GM12878 (cell line): ENCODE measurements at regions not wholly inside any gene's neighbourhood (a gene's known extent, or its start where the extent isn't known, plus 50 kb on each side); places are given as distances from the start of the nearest gene placed in this dataset.

Experiments used
- ATAC-seq: fragments of 200-7000 bp; cut with Tn5 transposase; 3 replicates; pipeline ENCODE4 v1.9.1; 2020; ENCODE audit warnings: mild to moderate bottlenecking, moderate library complexity
- BruUV-seq: library from RNA; stranded (reverse); fragments of 400-500 nt; replicated peaks from 2 replicates; lab custom pipeline; 2021; lab: Mats Ljungman, UMichigan
- CTCF ChIA-PET: fragments of 300-600 bp; sonication (Branson Sonifier 250); formaldehyde crosslinking; extraction: SDS; loops from one replicate; lab custom pipeline; 2021; ENCODE audit warnings: inconsistent platforms; lab: Yijun Ruan, JAX
- POLR2A ChIA-PET: fragments of 350-600 bp; formaldehyde crosslinking; extraction: SDS; loops from one replicate; lab custom pipeline; 2021; ENCODE audit warnings: inconsistent platforms; lab: Charles Lee
- RAD21 ChIA-PET: fragments of 300-600 bp; sonication (Branson Sonifier 250); formaldehyde crosslinking; loops from one replicate; lab custom pipeline; 2023; ENCODE audit warnings: antibody characterized with exemption; ENCODE audit not compliant: unreplicated experiment; lab: Charles Lee
- SMC1A ChIA-PET: fragments of 300-600 bp; sonication (Branson Sonifier 250); formaldehyde crosslinking; loops from one replicate; lab custom pipeline; 2023; ENCODE audit not compliant: unreplicated experiment, uncharacterized antibody; lab: Charles Lee
- DNase-seq: peaks from one replicate; pipeline ENCODE4 v3.0.0-alpha.2; 2011; ENCODE audit warnings: low read depth, low spot score
- FAIRE-seq: peaks from 3 replicates; lab custom pipeline; 2011; peaks lifted over from hg19 to GRCh38; lab: Jason Lieb, UNC
- H2AFZ ChIP-seq: 2 replicates; pipeline ENCODE4 v1.6.0; 2011; ENCODE audit warnings: low read depth, low read length, control low read depth; ENCODE audit not compliant: control insufficient read depth
- H3K27ac ChIP-seq: 2 replicates; pipeline ENCODE4 v1.5.1; 2011; ENCODE audit warnings: control low read depth; ENCODE audit not compliant: control insufficient read depth, insufficient read depth
- H3K27me3 ChIP-seq, 2 experiments: replicated peaks in 1 of 2; 2 replicates each; pipeline versions ENCODE4 v1.6.0 to v1.6.1; 2011; ENCODE audit warnings: low read length in 1 of 2; ENCODE audit not compliant: control insufficient read depth in 2 of 2, insufficient read depth in 2 of 2
- H3K36me3 ChIP-seq, 2 experiments: 2 replicates each; pipeline ENCODE4 v1.5.1; 2011; ENCODE audit warnings: low read length in 1 of 2; ENCODE audit not compliant: control insufficient read depth in 2 of 2, insufficient read depth in 2 of 2
- H3K4me1 ChIP-seq: 2 replicates; pipeline ENCODE4 v1.6.1; 2011; ENCODE audit warnings: mild to moderate bottlenecking, low read length, moderate library complexity, mixed read lengths; ENCODE audit not compliant: control insufficient read depth, insufficient read depth
- H3K4me2 ChIP-seq: 2 replicates; pipeline ENCODE4 v1.6.0; 2011; ENCODE audit warnings: control low read depth; ENCODE audit not compliant: control insufficient read depth, insufficient read depth
- H3K4me3 ChIP-seq: fragments of 200-600 bp; sonication (generic); 2 replicates; pipeline ENCODE4 v1.5.1; 2016
- H3K79me2 ChIP-seq: 2 replicates; pipeline ENCODE4 v1.6.0; 2011; ENCODE audit warnings: low read length; ENCODE audit not compliant: control insufficient read depth, insufficient read depth
- H3K9ac ChIP-seq: 2 replicates; pipeline ENCODE4 v1.8.0; 2011; ENCODE audit warnings: low read length, control low read depth, mixed read lengths; ENCODE audit not compliant: control insufficient read depth, insufficient read depth
- H3K9me3 ChIP-seq: replicated peaks from 3 replicates; pipeline ENCODE4 v1.5.1; 2011; ENCODE audit warnings: mild to moderate bottlenecking, low read length; ENCODE audit not compliant: control insufficient read depth, insufficient read depth
- H4K20me1 ChIP-seq: 2 replicates; pipeline ENCODE4 v1.6.0; 2011; ENCODE audit not compliant: control insufficient read depth, insufficient read depth
- CHD1 ChIP-seq: IDR thresholded peaks from 2 replicates; pipeline ENCODE4 v1.6.1; 2012; ENCODE audit warnings: low read depth, low read length, improper control_type of control experiment
- USF2 ChIP-seq: IDR thresholded peaks from 2 replicates; pipeline ENCODE4 v1.6.1; 2011; ENCODE audit warnings: low read depth, low read length, improper control_type of control experiment, borderline replicate concordance
- ZNF207 ChIP-seq: fragments of 450-650 bp; IDR thresholded peaks from 2 replicates; pipeline ENCODE4 v1.6.1; 2014; ENCODE audit warnings: antibody characterized with exemption, mild to moderate bottlenecking, borderline replicate concordance
- ZNF592 ChIP-seq: fragments of 450-650 bp; IDR thresholded peaks from 2 replicates; pipeline ENCODE4 v1.6.1; 2017; ENCODE audit warnings: mild to moderate bottlenecking, moderate library complexity
- WGBS: methylation state at CpG from one replicate; pipeline ENCODE4 v1.1.6; 2016; ENCODE audit warnings: low lambda C conversion rate; ENCODE audit not compliant: insufficient replicate concordance, insufficient coverage; ENCODE audit errors: missing lambda C conversion rate; 5-methylcytosine and 5-hydroxymethylcytosine counted together
- in situ Hi-C: fragments of 300-500 bp; cut with MboI; formaldehyde crosslinking; loops from 9 replicates; pipeline ENCODE4 v1.14.3; 2018; ENCODE audit warnings: mixed read lengths
- intact Hi-C: fragments of 100-400 bp; cut with micrococcal nuclease; formaldehyde crosslinking; loops from one replicate; pipeline ENCODE4 v1.14.2; 2022; ENCODE audit not compliant: unreplicated experiment

GRCh38 chr5:104699438-104699837 lies 1136.8 kb upstream of the NUDT12 start:
- intact Hi-C loops, result no loop called here
- Histone ChIP-seq H3K79me2 (no peaks in the 10 kb centered on the region), H3K4me1 (no peaks in the 10 kb centered on the region), H3K27ac (no peak overlapping the region), H3K36me3 (no peaks in the 10 kb centered on the region), H4K20me1 (no peaks in the 10 kb centered on the region), H3K9ac (no peak overlapping the region), H2AFZ (no peak overlapping the region), H3K27me3 (no peaks in the 10 kb centered on the region), H3K4me2 (no peak overlapping the region), H3K4me3 (no peak overlapping the region), H3K9me3 (no peaks in the 10 kb centered on the region)
- no TSS peak for BruUV-seq
- no peak for TF ChIP-seq CHD1
- TF ChIP-seq USF2, result no peak
- no peak for TF ChIP-seq ZNF592
- no peak for TF ChIP-seq ZNF207
- ChIA-PET POLR2A (no interaction called here), SMC1A (no interaction called here), CTCF (no interaction called here), RAD21 (no interaction called here)
- in situ Hi-C loops, result no loop called here
- no peak for DNase-seq
- no peak for FAIRE-seq
- no peak for ATAC-seq
- WGBS, result 19% methylated on average over 2 of the region's 2 CpGs
